SK-N-SH treated with all-trans-retinoic acid at 6 μM for 48 hours (cell line): ENCODE measurements at regions not wholly inside any gene's neighbourhood (a gene's known extent, or its start where the extent isn't known, plus 50 kb on each side); places are given as distances from the start of the nearest gene placed in this dataset.

Experiments
- ARNTL ChIP-seq: fragments of 450-650 bp; formaldehyde crosslinking; IDR thresholded peaks from 2 replicates; pipeline ENCODE4 v1.5.0; 2020; ENCODE audit warnings: low read depth, mild to moderate bottlenecking, moderate library complexity, borderline replicate concordance
- POU6F1 ChIP-seq: fragments of 250-450 bp; sonication (Bioruptor Pico); IDR thresholded peaks from 2 replicates; pipeline ENCODE4 v1.8.0; 2021; ENCODE audit warnings: low read depth, mild to moderate bottlenecking, moderate library complexity, borderline replicate concordance
- ZC3H10 ChIP-seq: fragments of 250-450 bp; sonication (Bioruptor Pico); IDR thresholded peaks from 2 replicates; pipeline ENCODE4 v1.5.1; 2021; ENCODE audit warnings: mild to moderate bottlenecking, moderate library complexity

- no peak for TF ChIP-seq ZC3H10
- no peak for TF ChIP-seq ARNTL (CRISPR knock-in tag)
- no peak for TF ChIP-seq POU6F1
These were observed 567.5 kb downstream of the ELAVL2 start for GRCh38 chr9:23258569-23258968.
